ENCODE measurements at regions not wholly inside any gene's neighbourhood (a gene's known extent, or its start where the extent isn't known, plus 50 kb on each side); places are given as distances from the start of the nearest gene placed in this dataset.

DNA sequence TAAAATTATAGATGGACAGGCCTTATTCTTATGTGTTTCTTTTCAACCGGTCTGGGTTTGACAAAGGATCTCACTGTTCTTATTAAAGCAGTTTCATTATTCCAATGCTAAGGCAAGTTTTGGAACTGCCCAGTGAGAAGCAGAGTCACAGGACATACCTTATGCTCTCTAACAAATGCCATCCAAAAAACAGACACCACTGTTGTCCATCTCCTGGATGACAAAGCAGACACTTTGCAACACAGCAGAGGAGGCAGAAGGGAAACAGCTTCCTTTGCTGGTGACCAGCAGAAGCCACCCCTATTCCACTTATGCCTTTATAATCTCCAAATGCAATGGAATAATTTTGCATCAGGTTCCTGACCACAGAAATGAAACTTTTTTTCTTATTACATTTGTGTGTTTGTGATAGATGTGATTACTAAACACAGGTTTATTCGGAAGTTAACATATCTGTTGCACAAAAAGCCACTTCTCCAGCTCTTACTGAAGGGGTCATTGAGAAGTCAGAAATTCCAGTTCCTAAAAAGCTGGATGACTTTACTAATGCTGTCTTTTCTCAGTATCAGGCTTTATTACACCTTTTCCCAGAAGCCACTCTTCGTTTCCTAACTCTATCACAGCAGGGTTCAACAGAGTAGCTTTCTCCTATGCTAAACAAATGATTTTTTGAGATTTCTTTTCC lies 115.6 kb downstream of the BTG1 start:
- TF ChIP-seq CTCF (IDR thresholded peaks at IDR 0.05): no peak
- TF ChIP-seq POLR2A (IDR thresholded peaks at IDR 0.05): no peak
- peak; percentile 40 for TF ChIP-seq POLR2AphosphoS5 (IDR thresholded peaks at IDR 0.05)
